AG10803 (cell line): ENCODE measurements at regions not wholly inside any gene's neighbourhood (a gene's known extent, or its start where the extent isn't known, plus 50 kb on each side); places are given as distances from the start of the nearest gene placed in this dataset.
A peak's percentile ranks its signal among the peaks of the same experiment; 100 is the strongest.

Experiments
- DNase-seq: peaks from one replicate; pipeline ENCODE4 v3.0.0; 2010; ENCODE audit warnings: low read depth
- H3K4me3 ChIP-seq: 2 replicates; pipeline ENCODE4 v1.5.1; 2011; ENCODE audit warnings: mild to moderate bottlenecking, low read length, control low read depth
- CTCF ChIP-seq: conservative IDR thresholded peaks from 2 replicates; pipeline ENCODE4 v1.5.1; 2011; ENCODE audit warnings: mild to moderate bottlenecking, low read length, control low read depth, inconsistent platforms

- TF ChIP-seq CTCF: no peak
- no peak for DNase-seq
- no peak overlapping the region for H3K4me3 ChIP-seq
These were observed 138.0 kb upstream of the CCN2 start for GRCh38 chr6:132089173-132089572.

GRCh38 chr6:132088150-132088549 is 137.0 kb upstream of the CCN2 start:
- no peak overlapping the region for H3K4me3 ChIP-seq
- DNase-seq: no peak
- no peak for TF ChIP-seq CTCF

- DNase-seq: peak; percentile 36
These were observed 136.2 kb upstream of the CCN2 start for GRCh38 chr6:132087391-132087790.

GRCh38 chr6:132085731-132086130 is 134.6 kb upstream of the CCN2 start:
- no peak for DNase-seq
- no peak for TF ChIP-seq CTCF
- H3K4me3 ChIP-seq: no peak overlapping the region

More at GRCh38 chr6:132087391-132087790, 136.2 kb upstream of the CCN2 start:
- H3K4me3 ChIP-seq: no peak overlapping the region
- no peak for TF ChIP-seq CTCF

- no peak for TF ChIP-seq CTCF
- no peak overlapping the region for H3K4me3 ChIP-seq
- peak; percentile 99 for DNase-seq
These were observed 133.8 kb upstream of the CCN2 start for GRCh38 chr6:132084811-132085509.

- no peak overlapping the region for H3K4me3 ChIP-seq
- no peak for DNase-seq
- TF ChIP-seq CTCF: no peak
These were observed 131.2 kb upstream of the CCN2 start for GRCh38 chr6:132082421-132082820.

GRCh38 chr6:132081338-132081737 is 130.2 kb upstream of the CCN2 start:
- no peak for TF ChIP-seq CTCF
- no peak overlapping the region for H3K4me3 ChIP-seq
- DNase-seq: no peak
